ENCODE measurements at regions not wholly inside any gene's neighbourhood (a gene's known extent, or its start where the extent isn't known, plus 50 kb on each side); places are given as distances from the start of the nearest gene placed in this dataset.
A peak's percentile ranks its signal among the peaks of the same experiment; 100 is the strongest.

DNA sequence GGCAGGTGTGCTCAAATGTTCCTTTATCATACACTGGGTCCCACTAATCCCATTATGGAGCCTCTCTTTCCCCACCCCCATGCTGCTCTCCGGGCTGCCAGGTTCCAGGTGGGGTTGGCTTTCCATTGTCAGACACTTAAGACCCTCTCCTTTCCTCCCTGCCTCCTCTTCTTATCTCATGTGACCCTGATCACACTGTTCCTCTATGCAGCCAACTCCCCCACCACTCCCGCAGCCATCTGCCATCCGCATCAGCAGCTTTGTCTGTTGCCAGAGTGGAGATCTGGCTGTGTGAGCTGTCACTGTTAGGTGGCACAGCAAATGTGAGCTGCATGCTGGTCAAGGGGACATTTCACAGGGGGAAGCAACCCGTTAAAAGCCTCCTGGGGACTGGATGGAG lies 391.4 kb downstream of the TNS3 start:
- DNase-seq (ENCODE audit: low read depth) = no peak

DNA sequence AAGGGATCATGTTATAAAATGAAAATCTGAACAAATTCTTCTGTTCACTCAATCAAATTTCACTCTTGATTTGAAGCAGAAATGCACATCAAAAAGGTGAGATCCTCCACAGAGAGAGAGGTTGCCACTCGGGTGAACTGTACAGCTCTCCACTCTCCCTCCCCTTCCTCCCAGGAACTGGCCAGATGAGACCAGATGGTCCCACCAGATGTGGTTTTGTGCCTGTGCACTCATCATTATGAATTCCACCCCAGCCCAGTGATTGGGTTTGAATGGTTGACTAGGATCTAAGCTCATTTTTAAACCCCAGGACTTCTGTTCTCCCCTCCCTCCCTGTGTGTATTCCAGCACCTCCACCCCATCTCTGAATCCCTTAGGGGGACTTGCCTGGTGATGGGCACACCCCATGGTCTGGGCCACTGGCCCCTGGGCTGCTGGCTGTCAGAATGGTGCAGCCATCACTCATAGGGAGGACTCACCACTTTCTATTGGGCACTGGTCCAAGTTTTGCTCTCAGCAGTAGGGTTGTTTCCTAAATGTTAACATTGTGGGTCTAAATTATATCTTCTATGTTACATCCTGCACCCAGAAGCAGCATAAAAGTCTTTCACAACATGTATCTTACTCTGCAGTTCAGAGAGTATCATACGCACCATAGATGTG lies 393.1 kb downstream of the TNS3 start:
- DNase-seq (ENCODE audit: low read depth) = no peak

DNA sequence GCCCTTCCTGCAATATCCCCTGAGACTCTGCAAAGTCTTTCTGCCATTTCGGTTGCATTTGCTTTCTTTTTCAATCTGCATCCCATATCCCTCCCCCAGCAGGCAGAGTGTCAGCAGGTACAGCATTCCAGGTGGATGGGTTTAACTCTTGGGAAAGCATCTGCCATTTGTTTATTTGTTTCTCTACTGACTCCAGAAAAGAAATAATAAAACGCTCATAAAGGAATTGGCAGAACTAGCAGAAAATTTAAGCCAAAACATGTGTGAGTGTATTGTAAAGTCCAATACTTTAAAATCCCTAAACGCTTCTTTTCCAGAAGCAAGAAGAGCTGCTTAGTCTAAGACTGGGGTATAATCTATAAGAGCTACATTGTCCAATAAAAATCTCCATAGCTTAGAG lies 393.8 kb downstream of the TNS3 start:
- no peak for DNase-seq (ENCODE audit: low read depth)

DNA sequence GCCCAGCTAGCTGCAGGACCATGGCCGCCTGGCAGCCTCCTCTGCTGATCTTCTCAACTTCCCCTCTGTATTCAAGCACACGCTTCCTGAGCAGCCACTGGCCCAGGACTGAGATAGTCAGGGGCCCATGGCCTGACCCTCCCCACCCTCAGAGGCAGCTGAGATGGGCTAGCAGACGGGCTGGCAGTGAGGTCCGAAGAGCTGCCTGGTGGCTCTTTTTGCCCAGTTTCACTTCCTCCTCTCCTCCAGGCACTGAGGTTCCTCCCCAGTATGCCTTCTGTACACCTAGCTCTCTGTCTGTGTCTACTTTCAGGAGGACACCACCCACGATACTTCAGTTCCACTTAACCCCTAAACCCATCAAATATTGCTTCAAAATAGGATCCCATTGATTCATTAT lies 395.6 kb downstream of the TNS3 start:
- DNase-seq (ENCODE audit: low read depth) = no peak

DNA sequence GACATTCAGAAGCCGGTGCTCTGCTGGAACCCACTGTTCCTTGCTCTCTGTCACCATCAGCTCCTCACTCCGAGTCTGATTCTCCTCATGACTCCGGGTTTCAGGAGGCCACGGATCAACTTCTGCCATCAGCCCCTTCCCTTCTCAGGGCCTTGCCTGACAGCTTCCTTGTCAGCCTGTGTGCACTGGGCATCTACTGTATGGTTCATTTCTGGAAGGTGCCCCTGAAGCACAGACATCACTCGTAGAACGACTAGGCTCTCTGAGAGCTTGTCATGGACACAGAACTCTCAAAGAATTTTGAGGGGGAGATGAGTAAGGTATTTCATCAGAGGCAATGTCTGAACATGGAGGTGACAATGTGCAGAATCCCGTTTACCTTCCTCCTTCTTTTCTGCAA lies 396.1 kb downstream of the TNS3 start:
- DNase-seq (ENCODE audit: low read depth) = no peak

DNA sequence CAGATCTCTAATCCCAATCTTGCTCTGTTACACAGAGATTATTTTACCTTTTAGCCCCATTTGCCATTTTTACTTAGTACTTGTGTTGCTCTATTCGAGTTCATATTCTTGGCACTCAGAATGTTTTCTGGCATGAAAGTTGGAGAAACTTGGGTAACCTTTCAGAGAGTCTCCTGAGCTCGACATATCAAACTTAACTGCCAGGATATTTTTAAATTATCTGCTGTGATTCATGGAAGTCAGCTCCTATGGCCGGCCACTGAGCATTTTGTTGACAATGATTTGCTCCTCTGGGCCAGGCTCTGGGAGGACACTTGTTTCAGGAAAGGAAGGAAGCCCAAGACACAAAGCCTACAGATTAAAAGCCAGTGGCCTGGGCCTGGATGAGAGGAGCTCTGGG lies 396.7 kb downstream of the TNS3 start:
- no peak for DNase-seq (ENCODE audit: low read depth)

DNA sequence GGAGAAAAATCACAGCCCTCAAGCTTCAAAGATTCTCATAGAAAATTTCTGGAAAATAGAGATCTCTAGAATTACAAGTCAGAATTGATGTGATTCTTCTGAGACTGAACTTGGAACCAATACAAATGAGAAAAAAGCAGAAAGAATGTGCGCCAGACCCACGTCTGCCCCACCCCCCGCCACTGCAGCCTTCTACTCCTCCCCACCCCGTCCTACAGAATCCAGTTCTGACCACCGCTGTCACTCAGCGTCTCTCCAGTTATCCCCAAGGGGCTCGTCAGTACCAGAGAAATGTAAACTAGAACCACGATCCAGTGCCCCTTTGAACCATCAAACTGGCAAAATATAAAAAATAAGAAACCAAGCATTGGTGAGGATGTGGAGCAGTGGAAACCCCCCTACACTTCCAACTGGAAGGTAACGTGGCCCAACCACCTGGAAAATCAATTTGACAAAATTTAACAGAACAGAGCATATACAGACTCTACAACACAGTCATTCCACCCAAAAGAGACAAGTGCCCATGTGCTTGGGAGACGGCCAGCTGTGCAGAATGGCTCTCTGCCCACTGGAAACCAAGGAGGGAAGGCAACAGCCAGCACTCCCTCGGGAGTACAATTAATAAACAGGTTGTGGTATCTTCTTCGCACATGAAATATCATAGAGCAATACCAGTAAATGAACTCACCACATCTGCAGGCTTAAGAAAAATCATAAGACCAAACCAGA lies 397.9 kb downstream of the TNS3 start:
- DNase-seq (ENCODE audit: low read depth) = no peak

DNA sequence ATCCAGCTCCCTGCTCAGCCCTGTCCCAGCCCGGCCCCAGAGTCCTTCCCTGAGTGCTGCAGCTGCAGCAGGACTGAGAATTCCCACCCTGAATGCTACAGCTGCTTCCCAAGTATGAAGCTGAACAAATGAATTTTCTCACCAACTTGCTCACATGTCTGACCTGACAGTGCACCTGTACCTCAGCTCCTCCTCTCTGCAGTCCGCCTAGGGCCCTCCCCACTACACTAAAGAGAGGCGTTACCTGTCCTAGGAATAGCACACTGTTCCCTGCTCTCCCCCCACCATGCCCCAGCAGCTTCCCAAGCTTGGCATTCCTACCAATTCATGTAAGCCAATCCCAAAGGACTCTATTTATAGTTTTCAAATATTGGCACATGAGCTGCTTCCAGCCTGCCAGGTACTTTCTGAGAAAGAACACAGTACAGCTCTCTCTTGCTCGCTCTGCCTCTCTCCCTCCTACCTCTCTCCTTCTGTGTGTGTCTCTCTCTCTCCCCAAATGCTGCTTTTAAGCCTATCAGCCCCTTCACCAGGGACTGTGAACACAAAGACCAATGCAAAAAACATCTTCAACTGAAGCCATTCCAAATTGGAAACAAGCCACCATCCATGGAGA lies 400.1 kb downstream of the TNS3 start:
- no peak for DNase-seq (ENCODE audit: low read depth)

DNA sequence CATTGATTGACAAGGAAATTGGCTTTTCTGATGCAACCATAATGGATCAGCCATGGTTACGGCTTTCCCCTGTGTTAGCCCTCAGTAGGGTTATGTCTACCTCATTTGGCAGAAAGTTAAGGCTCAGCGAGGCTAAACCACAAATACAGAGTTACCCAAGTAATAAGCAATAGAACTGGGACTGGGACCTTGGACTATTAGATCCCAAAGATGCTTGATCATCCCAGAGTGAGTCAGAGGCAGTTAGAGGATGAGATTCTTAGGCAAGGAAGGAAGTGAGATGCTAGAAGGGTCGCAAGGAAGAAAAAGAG lies 401.4 kb downstream of the TNS3 start:
- DNase-seq (ENCODE audit: low read depth) = peak; percentile 82

DNA sequence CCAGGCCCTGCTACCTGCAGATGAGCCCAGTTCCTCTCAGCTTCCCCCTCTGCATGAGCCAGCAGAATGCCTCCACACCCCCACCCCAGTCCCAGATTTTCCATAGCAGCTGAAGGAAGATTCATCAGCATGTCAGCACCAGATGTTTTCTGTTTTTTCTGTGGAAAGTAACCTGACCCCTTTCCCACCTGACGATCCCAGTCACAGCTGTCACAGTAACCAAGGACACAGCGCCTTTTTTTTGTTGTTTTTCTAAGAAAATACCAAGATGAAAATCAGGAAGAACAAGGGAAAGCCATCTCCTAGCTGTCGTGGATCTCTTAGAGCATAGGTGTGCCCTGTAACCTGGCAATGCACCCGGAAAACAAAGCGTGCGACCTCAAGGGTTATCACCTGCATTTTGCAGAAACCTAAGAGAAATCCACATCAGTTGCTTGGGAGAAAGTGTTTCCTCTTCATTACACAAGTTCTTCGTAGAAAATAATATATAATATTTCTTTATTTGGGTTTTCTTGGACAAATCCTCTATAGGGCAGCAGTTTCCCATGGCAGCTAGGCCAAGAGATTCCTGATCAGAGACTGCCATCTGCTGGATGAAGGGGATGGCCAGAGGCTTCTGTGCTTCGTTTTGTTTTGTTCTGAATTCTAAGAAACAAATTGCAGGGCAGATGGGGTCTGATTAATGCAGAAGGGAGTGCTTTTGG lies 401.9 kb downstream of the TNS3 start:
- no peak for DNase-seq (ENCODE audit: low read depth)

DNA sequence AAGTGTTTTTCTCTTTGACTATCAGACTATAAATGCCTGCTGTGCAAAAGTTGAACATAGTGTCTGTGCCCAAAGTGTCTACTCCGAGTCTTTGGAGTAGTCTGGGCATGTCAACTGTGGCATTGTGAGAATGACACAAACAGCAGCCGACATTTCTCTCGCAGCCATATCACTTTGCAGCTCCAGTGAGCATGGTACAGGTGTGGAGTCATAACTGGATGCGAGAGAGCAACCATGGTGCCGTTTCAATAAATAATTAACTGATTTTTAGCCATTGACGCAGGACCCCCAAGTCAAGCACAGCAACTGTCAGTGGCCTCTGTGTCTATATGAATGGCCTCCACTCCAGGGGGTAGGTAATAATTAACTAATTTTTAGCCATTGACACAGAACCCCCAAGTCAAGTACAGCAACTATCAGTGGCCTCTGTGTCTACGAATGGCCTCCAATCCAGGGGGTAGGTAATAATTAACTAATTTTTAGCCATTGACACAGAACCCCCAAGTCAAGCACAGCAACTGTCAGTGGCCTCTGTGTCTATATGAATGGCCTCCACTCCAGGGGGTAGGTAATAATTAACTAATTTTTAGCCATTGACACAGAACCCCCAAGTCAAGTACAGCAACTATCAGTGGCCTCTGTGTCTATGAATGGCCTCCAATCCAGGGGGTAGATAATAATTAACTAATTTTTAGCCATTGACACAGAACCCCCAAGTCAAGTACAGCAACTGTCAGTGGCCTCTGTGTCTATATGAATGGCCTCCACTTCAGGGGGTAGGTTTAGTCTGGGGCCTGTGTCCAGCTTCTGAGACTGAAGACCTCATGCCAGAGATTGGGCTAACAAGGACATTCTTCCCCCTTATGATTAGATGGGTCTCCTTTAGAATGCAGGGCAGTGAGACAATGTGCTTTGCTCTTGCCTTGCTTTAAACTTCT lies 409.0 kb downstream of the TNS3 start:
- peak; percentile 85 for DNase-seq (ENCODE audit: low read depth)

DNA sequence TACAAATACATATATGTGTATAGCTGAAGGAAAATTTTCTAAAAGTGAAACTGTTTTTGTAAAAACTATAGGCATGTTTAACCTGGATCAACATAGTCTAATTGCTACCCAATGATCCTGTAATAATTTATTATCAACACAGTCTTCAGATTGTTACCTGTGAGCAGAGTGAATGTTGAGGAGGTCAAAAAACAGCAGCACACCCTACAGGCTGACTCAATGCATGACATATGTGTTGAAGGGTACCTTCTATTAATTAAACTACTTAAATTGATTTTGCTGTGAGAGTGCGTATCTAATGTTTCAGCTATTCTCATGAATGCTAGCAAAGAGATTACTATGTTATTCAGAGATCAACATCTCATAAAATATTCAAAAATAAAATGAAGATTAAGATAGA lies 411.4 kb downstream of the TNS3 start:
- DNase-seq (ENCODE audit: low read depth) = peak; percentile 50

DNA sequence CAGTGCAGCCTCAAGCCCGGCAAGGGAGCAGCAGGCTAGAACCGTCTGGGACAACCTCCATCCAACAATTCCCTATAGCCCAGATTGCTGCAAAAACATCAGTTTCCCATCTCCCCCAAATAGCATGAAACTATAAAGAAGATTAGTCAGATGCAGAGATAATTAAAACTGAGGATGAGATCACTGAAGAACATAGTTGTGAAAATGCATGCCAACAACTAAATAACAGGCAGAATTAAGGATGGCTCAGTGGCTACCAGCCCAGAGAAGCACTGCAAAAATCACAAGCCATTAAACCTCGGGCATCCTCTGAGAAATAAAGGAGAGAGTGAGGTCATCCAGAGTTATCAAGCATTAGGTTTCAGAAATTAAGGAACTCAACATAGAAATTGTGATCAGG lies 427.1 kb downstream of the TNS3 start:
- DNase-seq (ENCODE audit: low read depth) = peak; percentile 42

DNA sequence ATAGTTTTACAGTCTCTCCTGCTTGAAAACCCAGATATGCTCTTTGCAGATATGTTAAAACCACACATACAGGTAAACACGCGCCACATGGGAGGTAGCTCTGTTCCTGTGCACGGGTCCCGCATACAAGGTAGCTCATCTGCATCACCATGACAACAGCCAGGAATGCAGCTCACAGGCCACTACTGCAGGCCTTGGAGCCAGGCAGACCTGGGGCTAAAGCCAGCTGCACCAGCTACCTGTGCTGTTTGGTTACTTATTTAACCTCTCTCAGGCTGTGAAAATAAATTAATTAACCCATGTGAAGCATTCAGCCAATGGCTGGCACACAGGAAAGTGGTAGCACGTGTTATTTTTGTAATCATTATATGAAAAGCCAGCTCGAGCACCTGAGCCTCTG lies 428.3 kb downstream of the TNS3 start:
- peak; percentile 91 for DNase-seq (ENCODE audit: low read depth)

DNA sequence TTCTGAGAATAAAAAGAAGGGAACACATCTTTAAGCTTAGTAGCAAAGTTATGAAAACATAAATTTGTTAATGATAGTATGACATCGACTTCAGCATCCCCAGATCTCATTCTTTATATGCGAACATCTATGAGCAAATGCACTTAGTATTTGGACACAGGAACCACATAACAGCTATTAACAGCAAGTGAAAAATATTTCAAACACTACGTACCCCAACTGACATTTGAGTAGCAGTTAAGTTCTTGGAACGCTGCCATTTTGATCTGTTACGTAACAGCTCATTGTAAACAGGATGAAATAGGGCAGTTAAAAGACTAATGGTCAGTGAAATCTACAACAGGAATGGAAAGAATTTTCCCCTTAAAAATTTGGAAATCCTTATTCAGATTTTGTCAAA lies 428.9 kb downstream of the TNS3 start:
- peak; percentile 98 for DNase-seq (ENCODE audit: low read depth)

DNA sequence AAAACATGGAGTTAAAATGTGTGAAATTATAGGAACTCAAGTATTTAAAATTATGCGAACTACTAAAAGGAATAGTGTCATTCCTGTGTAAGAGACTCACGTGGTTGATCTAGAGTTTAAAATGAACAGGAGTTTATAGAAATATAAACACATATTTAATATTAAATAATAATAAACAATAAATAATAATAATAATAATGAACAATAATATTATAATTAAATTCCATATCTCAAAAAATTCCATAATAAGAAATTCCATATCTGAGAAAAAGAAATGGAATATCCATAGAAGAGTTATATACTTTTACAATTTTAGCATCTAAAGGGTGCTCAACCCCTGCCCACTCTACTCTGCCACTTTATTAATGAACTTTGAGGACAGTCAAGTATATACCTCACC lies 429.6 kb downstream of the TNS3 start:
- DNase-seq (ENCODE audit: low read depth) = no peak

DNA sequence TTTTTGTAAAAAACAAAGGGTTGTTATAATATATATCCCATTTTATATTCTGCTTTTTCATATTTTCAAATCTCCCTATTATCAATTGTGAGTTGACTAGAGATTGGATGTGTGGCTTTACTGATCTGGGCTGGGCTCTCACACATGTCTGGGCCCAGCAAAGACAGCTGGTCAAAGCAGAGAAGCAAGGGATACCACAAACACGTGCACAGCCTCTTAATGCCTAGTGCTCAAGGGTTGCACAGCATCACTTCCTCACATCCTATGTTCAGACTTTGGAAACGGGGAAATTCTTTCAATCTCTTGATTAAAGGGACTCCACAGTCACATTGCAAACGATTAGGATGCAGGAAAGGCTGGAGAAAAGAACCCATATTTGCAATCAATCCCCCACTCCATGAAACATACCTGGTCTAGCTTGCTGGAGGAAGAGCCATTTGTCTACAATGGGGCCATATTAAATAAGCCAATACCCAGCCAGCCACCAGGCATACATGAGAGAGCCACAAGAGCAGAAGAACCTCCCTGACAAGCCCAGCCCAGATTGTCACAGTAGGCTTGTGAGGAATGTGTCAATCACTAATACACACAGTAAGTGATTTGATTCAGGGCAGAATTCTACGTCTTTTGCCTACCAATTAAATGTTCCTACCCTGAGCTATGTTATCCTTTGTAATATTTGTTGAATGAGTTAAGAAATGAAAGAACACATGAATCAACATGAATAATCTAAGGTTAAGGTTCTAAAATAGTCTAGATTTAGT lies 431.2 kb downstream of the TNS3 start:
- no peak for DNase-seq (ENCODE audit: low read depth)

DNA sequence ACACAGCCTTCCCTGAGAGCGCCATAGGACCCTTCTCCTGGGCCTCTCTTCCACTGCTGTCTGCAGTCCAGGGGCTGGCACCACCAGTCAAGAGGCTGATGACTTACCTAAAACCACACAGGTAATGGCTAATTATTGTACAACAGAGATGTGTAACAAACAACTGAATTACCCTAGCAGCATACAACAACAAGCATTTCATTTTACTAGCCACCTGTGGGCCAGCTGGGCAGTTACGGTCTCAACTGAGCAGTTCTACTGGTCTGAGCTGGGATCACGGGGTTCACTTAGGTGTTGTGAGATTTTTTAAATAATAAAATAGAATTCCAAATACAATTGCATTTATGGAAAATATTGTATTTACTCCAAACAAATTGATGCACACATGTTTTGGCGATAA lies 431.9 kb downstream of the TNS3 start:
- no peak for DNase-seq (ENCODE audit: low read depth)

DNA sequence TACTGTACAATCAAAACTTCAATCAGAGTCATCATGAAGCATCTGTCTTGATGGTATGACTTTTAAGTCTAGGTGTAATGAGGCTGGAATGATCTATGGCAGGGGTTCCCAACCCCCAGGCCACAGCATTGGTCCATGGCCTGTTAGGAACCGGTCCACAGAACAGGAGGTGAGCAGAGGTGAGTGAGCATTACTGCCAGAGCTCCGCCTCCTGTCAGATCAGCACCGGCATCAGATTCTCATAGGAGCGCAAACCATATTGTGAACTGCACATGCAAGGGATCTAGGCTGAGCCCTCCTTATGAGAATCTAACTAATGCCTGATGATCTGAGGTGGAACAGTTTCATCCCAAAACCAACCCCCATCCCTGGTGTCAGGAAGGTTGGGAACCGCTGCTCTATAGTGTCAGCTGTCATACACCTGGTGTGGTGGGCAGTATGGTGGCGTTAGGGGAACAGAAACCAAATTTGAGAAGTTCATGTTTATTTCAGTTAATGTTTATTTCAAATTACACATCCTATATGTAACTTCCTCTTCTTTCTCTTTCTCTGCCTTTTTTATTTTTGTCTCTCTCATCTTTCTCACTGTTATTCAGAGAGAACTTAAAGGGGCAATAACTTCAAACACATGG lies 432.6 kb downstream of the TNS3 start:
- DNase-seq (ENCODE audit: low read depth) = no peak

DNA sequence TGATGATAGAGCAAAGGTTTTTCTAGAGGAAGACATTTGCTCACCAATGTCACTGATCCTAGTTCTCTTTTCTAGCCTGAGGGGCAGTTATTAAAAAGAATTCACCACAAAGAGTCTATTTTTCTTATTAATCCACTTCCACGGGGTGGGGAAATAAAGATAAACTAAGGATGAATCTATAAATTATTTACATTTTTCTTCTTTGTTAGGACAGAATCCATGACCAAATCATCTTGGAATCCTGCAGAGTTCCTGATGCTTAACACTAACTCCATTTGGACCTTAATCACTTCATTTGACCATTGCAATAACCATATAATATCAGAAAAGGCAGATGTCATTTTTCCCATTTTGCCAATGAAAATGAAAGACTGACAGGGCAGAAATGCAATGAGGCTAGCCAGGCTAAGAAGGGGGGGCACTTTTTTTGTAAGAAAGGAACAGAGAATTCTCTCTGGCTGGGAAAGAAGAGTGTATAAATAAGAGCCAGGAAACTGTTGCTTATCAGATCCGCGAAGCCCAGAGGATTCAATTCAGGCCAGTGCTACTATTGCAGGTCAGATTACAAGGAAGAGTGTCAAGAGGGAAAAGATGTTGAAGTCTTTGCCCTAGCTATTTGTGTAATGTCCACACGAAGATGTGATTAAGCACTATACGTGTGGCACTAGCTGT lies 433.2 kb downstream of the TNS3 start:
- DNase-seq (ENCODE audit: low read depth) = no peak

All from renal cortical epithelial cell (primary cell).